Trophoblast cell (in vitro differentiated cells and primary cell): ENCODE measurements at regions not wholly inside any gene's neighbourhood (a gene's known extent, or its start where the extent isn't known, plus 50 kb on each side); places are given as distances from the start of the nearest gene placed in this dataset.

ENCODE experiments used
- DNase-seq, 2 donors: peaks; one replicate each; pipeline ENCODE4 v3.0.0-alpha.2; 2016
- H2AFZ ChIP-seq: 2 replicates; pipeline ENCODE4 v1.6.1; 2013; ENCODE audit warnings: low read length, moderate library complexity, mild to moderate bottlenecking; ENCODE audit not compliant: insufficient read depth, poor library complexity
- H2AK5ac ChIP-seq: 2 replicates; pipeline ENCODE4 v1.6.1; 2013; ENCODE audit warnings: mild to moderate bottlenecking, low read length
- H2BK120ac ChIP-seq: 2 replicates; pipeline ENCODE4 v1.6.1; 2013; ENCODE audit warnings: low read length, mild to moderate bottlenecking, moderate library complexity; ENCODE audit not compliant: insufficient read depth, poor library complexity
- H2BK12ac ChIP-seq: 2 replicates; pipeline ENCODE4 v1.6.1; 2013; ENCODE audit warnings: mild to moderate bottlenecking, low read length, moderate library complexity
- H2BK5ac ChIP-seq: 2 replicates; pipeline ENCODE4 v1.6.1; 2013; ENCODE audit warnings: low read length, low read depth, moderate library complexity, mild to moderate bottlenecking; ENCODE audit not compliant: poor library complexity
- H3K14ac ChIP-seq: 2 replicates; pipeline ENCODE4 v1.6.1; 2013; ENCODE audit warnings: mild to moderate bottlenecking, low read length
- H3K18ac ChIP-seq: 2 replicates; pipeline ENCODE4 v1.6.1; 2013; ENCODE audit warnings: mild to moderate bottlenecking, low read length
- H3K23ac ChIP-seq: 2 replicates; pipeline ENCODE4 v1.6.1; 2013; ENCODE audit warnings: low read length
- H3K27ac ChIP-seq: 2 replicates; pipeline ENCODE4 v1.5.1; 2013; ENCODE audit warnings: low read depth, mild to moderate bottlenecking, inconsistent platforms, low read length, moderate library complexity
- H3K27me3 ChIP-seq: 2 replicates; pipeline ENCODE4 v1.6.1; 2013; ENCODE audit warnings: inconsistent platforms, mild to moderate bottlenecking, low read length, moderate library complexity; ENCODE audit not compliant: insufficient read depth
- H3K36me3 ChIP-seq, 2 experiments: 1 replicate in 1 of 2; 2 replicates in 1 of 2; pipeline ENCODE4 v1.6.1; 2013; ENCODE audit warnings: low read length in 2 of 2, mild to moderate bottlenecking in 2 of 2, moderate library complexity in 1 of 2; ENCODE audit not compliant: insufficient read depth in 2 of 2, control insufficient read depth in 1 of 2
- H3K4ac ChIP-seq: 2 replicates; pipeline ENCODE4 v1.6.1; 2013; ENCODE audit warnings: low read depth, mild to moderate bottlenecking, low read length, moderate library complexity
- H3K4me1 ChIP-seq, 2 experiments: 1 replicate in 1 of 2; 2 replicates in 1 of 2; pipeline ENCODE4 v1.6.1; 2013; ENCODE audit warnings: low read length in 2 of 2, mild to moderate bottlenecking in 2 of 2, moderate library complexity in 1 of 2; ENCODE audit not compliant: insufficient read depth in 2 of 2, control insufficient read depth in 1 of 2
- H3K4me2 ChIP-seq: 2 replicates; pipeline ENCODE4 v1.6.1; 2013; ENCODE audit warnings: inconsistent platforms, mild to moderate bottlenecking, low read length, moderate library complexity
- H3K4me3 ChIP-seq: 2 replicates; pipeline ENCODE4 v1.5.1; 2013; ENCODE audit warnings: mild to moderate bottlenecking, low read depth, low read length, inconsistent platforms
- H3K79me1 ChIP-seq: one replicate; pipeline ENCODE4 v1.6.1; 2013; ENCODE audit warnings: low read length
- H3K79me2 ChIP-seq: 2 replicates; pipeline ENCODE4 v1.6.1; 2013; ENCODE audit warnings: low read length, mild to moderate bottlenecking; ENCODE audit not compliant: control insufficient read depth, insufficient read depth, poor library complexity
- H3K9ac ChIP-seq: 2 replicates; pipeline ENCODE4 v1.6.1; 2013; ENCODE audit warnings: mild to moderate bottlenecking, low read length
- H3K9me3 ChIP-seq: 2 replicates; pipeline ENCODE4 v1.6.1; 2013; ENCODE audit warnings: low read depth, mild to moderate bottlenecking, control low read depth, inconsistent platforms, low read length; ENCODE audit not compliant: insufficient read depth
- H4K12ac ChIP-seq: 2 replicates; pipeline ENCODE4 v1.6.1; 2013; ENCODE audit warnings: low read depth, mild to moderate bottlenecking, low read length, moderate library complexity
- H4K8ac ChIP-seq: 2 replicates; pipeline ENCODE4 v1.6.1; 2013; ENCODE audit warnings: low read depth, mild to moderate bottlenecking, low read length, moderate library complexity
- H4K91ac ChIP-seq: one replicate; pipeline ENCODE4 v1.6.1; 2013; ENCODE audit warnings: low read depth, mild to moderate bottlenecking, low read length, moderate library complexity
- WGBS: extraction: QIAGEN DNeasy Blood & Tissue Kit; methylation state at CpG from one replicate; pipeline ENCODE4 v1.1.7; 2013; ENCODE audit warnings: missing lambda C conversion rate; ENCODE audit not compliant: insufficient read length, insufficient coverage; ENCODE audit errors: extremely low coverage; 5-methylcytosine and 5-hydroxymethylcytosine counted together

- no peak overlapping the region for H2AK5ac ChIP-seq
- H3K14ac ChIP-seq, result no peak overlapping the region
- no peak overlapping the region for H2BK5ac ChIP-seq
- no peaks in the 10 kb centered on the region for H3K27me3 ChIP-seq
- no peak overlapping the region for H4K12ac ChIP-seq
- H3K23ac ChIP-seq, result no peak overlapping the region
- H3K4ac ChIP-seq, result no peak overlapping the region
- H2AFZ ChIP-seq, result no peak overlapping the region
- no peak overlapping the region for H2BK12ac ChIP-seq
- H4K8ac ChIP-seq, result no peak overlapping the region
- no peaks in the 10 kb centered on the region for H3K36me3 ChIP-seq
- WGBS, result no CpG with 5 or more reads among the region's 1 CpG
- peaks cover 4% of the 10 kb centered on the region for H3K9me3 ChIP-seq
- H3K79me2 ChIP-seq, result no peaks in the 10 kb centered on the region
- H3K18ac ChIP-seq, result no peak overlapping the region
- no peak overlapping the region for H3K9ac ChIP-seq
- H3K4me2 ChIP-seq, result no peak overlapping the region
- no peak overlapping the region for H3K27ac ChIP-seq
- H3K79me1 ChIP-seq, result no peaks in the 10 kb centered on the region
- no peaks in the 10 kb centered on the region for H3K4me1 ChIP-seq
- no peak overlapping the region for H2BK120ac ChIP-seq
- H3K4me3 ChIP-seq, result no peak overlapping the region
- H4K91ac ChIP-seq, result no peak overlapping the region
- DNase-seq, result no peak
These were observed 137.1 kb upstream of the FAM13C start for GRCh38 chr10:59499460-59499859.

GRCh38 chr10:59493017-59493416 is 130.7 kb upstream of the FAM13C start:
- H4K12ac ChIP-seq, result no peak overlapping the region
- no peak overlapping the region for H3K18ac ChIP-seq
- H2BK5ac ChIP-seq, result no peak overlapping the region
- no peak overlapping the region for H3K4me2 ChIP-seq
- no peak overlapping the region for H4K91ac ChIP-seq
- no peak overlapping the region for H3K4ac ChIP-seq
- H4K8ac ChIP-seq, result no peak overlapping the region
- no peak overlapping the region for H2AFZ ChIP-seq
- no peak for DNase-seq
- H2BK12ac ChIP-seq, result no peak overlapping the region
- H3K79me1 ChIP-seq, result no peaks in the 10 kb centered on the region
- no peaks in the 10 kb centered on the region for H3K27me3 ChIP-seq
- H3K36me3 ChIP-seq, result no peaks in the 10 kb centered on the region
- no peak overlapping the region for H2AK5ac ChIP-seq
- H3K9ac ChIP-seq, result no peak overlapping the region
- H3K79me2 ChIP-seq, result no peaks in the 10 kb centered on the region
- no peak overlapping the region for H3K4me3 ChIP-seq
- H3K14ac ChIP-seq, result no peak overlapping the region
- no CpG with 5 or more reads among the region's 3 CpGs for WGBS
- no peak overlapping the region for H3K27ac ChIP-seq
- no peak overlapping the region for H2BK120ac ChIP-seq
- no peaks in the 10 kb centered on the region for H3K4me1 ChIP-seq
- H3K23ac ChIP-seq, result no peak overlapping the region
- peaks cover 4% of the 10 kb centered on the region for H3K9me3 ChIP-seq

GRCh38 chr10:59479426-59479825 is 117.1 kb upstream of the FAM13C start:
- Histone ChIP-seq H4K91ac (no peak overlapping the region), H4K8ac (no peak overlapping the region), H3K23ac (no peak overlapping the region), H2BK5ac (no peak overlapping the region), H2BK120ac (no peak overlapping the region), H3K9me3 (no peaks in the 10 kb centered on the region), H3K9ac (no peak overlapping the region), H3K4me3 (no peak overlapping the region), H3K27ac (no peak overlapping the region), H3K79me2 (no peaks in the 10 kb centered on the region), H2AK5ac (no peak overlapping the region), H3K4me2 (no peak overlapping the region), H3K4ac (no peak overlapping the region), H3K79me1 (no peaks in the 10 kb centered on the region), H3K14ac (no peak overlapping the region), H3K27me3 (no peaks in the 10 kb centered on the region), H3K4me1 (no peaks in the 10 kb centered on the region), H4K12ac (no peak overlapping the region), H3K18ac (no peak overlapping the region), H3K36me3 (no peaks in the 10 kb centered on the region), H2AFZ (no peak overlapping the region), H2BK12ac (no peak overlapping the region)
- no peak for DNase-seq
- no CpG with 5 or more reads among the region's 6 CpGs for WGBS

- Histone ChIP-seq H4K91ac (no peak overlapping the region), H3K27ac (no peak overlapping the region), H3K79me1 (no peaks in the 10 kb centered on the region), H3K4me2 (no peak overlapping the region), H2BK12ac (no peak overlapping the region), H3K23ac (no peak overlapping the region), H3K14ac (no peak overlapping the region), H2BK5ac (no peak overlapping the region), H3K9ac (no peak overlapping the region), H2AFZ (no peak overlapping the region), H2AK5ac (no peak overlapping the region), H4K8ac (no peak overlapping the region), H3K36me3 (no peaks in the 10 kb centered on the region), H3K9me3 (peaks cover 3% of the 10 kb centered on the region), H3K4me1 (no peaks in the 10 kb centered on the region), H3K79me2 (no peaks in the 10 kb centered on the region), H2BK120ac (no peak overlapping the region), H3K4ac (no peak overlapping the region), H3K4me3 (no peak overlapping the region), H3K27me3 (no peaks in the 10 kb centered on the region), H3K18ac (no peak overlapping the region), H4K12ac (no peak overlapping the region)
- no CpG with 5 or more reads among the region's 5 CpGs for WGBS
- DNase-seq, result no peak
These were observed 108.2 kb upstream of the FAM13C start for GRCh38 chr10:59470570-59470969.
